AG10803 (cell line): ENCODE measurements at regions not wholly inside any gene's neighbourhood (a gene's known extent, or its start where the extent isn't known, plus 50 kb on each side); places are given as distances from the start of the nearest gene placed in this dataset.
A peak's percentile ranks its signal among the peaks of the same experiment; 100 is the strongest.

ENCODE experiments used
- DNase-seq: peaks from one replicate; pipeline ENCODE4 v3.0.0; 2010; ENCODE audit warnings: low read depth
- H3K4me3 ChIP-seq: 2 replicates; pipeline ENCODE4 v1.5.1; 2011; ENCODE audit warnings: mild to moderate bottlenecking, low read length, control low read depth
- TF ChIP-seq, protein P1 (sequence below): conservative IDR thresholded peaks from 2 replicates; pipeline ENCODE4 v1.5.1; 2011; ENCODE audit warnings: mild to moderate bottlenecking, low read length, control low read depth, inconsistent platforms

- DNase-seq: no peak
- TF ChIP-seq, protein P1, sequence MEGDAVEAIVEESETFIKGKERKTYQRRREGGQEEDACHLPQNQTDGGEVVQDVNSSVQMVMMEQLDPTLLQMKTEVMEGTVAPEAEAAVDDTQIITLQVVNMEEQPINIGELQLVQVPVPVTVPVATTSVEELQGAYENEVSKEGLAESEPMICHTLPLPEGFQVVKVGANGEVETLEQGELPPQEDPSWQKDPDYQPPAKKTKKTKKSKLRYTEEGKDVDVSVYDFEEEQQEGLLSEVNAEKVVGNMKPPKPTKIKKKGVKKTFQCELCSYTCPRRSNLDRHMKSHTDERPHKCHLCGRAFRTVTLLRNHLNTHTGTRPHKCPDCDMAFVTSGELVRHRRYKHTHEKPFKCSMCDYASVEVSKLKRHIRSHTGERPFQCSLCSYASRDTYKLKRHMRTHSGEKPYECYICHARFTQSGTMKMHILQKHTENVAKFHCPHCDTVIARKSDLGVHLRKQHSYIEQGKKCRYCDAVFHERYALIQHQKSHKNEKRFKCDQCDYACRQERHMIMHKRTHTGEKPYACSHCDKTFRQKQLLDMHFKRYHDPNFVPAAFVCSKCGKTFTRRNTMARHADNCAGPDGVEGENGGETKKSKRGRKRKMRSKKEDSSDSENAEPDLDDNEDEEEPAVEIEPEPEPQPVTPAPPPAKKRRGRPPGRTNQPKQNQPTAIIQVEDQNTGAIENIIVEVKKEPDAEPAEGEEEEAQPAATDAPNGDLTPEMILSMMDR: no peak
- no peak overlapping the region for H3K4me3 ChIP-seq
Measured at GRCh38 chr6:71476371-71476770, 187.8 kb downstream of the OGFRL1 start.

DNA sequence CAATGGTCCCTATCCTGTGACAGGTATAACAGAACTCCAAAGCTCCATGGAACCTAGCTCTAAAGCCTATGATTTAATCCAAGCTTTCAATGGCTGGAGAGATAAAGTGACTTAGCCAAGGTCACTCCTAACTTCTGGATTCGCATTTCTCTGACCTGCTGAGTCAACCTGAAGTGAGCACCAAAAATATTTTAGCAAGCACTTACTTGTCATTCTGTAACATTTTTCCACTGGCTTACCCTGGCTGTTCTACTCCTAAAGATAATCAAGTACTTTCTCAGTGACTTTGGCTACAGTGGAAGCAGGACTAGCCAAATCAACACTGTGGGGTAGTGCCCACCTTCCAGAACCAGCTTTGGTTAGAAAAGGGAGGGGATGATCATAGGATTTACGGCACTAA is 188.3 kb downstream of the OGFRL1 start:
- no peak for DNase-seq
- TF ChIP-seq, protein P1: no peak
- no peak overlapping the region for H3K4me3 ChIP-seq

GRCh38 chr6:71478834-71479541 is 190.4 kb downstream of the OGFRL1 start:
- DNase-seq: peak; percentile 99
- H3K4me3 ChIP-seq: peak overlapping the region; percentile 20; the same call in 1 of the 2 replicates
- TF ChIP-seq, protein P1: no peak

GRCh38 chr6:71480577-71480976 is 192.0 kb downstream of the OGFRL1 start:
- TF ChIP-seq, protein P1: no peak
- H3K4me3 ChIP-seq: no peak overlapping the region
- no peak for DNase-seq

- TF ChIP-seq, protein P1: no peak
- H3K4me3 ChIP-seq: no peak overlapping the region
- no peak for DNase-seq
Measured at GRCh38 chr6:71481011-71481410, 192.4 kb downstream of the OGFRL1 start.

GRCh38 chr6:71481801-71482200 is 193.2 kb downstream of the OGFRL1 start:
- TF ChIP-seq, protein P1: no peak
- H3K4me3 ChIP-seq: no peak overlapping the region
- DNase-seq: no peak

- no peak overlapping the region for H3K4me3 ChIP-seq
- no peak for DNase-seq
- TF ChIP-seq, protein P1: peak; percentile 25
Measured at GRCh38 chr6:71482742-71483141, 194.1 kb downstream of the OGFRL1 start.
